Inflammatory macrophage (primary cell): ENCODE measurements at regions not wholly inside any gene's neighbourhood (a gene's known extent, or its start where the extent isn't known, plus 50 kb on each side); places are given as distances from the start of the nearest gene placed in this dataset.

Experiments
- DNase-seq, 2 donors: peaks; one replicate each; pipeline ENCODE4 v3.0.0-alpha.2; 2020 to 2022

DNA sequence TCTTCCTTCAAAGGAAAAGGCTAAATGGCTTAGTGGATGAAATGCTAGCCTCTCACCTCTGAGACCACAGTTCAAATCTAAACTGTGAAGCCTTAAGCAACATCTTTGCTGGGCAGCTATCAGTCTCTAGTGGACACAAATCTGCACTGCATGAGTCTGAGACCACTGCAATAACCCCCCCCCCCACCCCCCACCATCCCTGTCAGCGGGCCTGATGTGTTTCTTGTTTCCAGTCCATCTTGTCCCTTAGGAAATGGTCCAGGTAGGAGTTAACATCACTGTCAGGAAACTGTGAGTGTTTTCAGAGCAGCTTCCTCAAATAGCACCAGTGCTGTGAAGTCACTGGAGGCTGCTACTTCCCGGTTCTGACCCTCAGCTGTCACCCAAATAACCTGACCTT, 140.6 kb upstream of the TMCO5A start:
- no peak for DNase-seq

DNA sequence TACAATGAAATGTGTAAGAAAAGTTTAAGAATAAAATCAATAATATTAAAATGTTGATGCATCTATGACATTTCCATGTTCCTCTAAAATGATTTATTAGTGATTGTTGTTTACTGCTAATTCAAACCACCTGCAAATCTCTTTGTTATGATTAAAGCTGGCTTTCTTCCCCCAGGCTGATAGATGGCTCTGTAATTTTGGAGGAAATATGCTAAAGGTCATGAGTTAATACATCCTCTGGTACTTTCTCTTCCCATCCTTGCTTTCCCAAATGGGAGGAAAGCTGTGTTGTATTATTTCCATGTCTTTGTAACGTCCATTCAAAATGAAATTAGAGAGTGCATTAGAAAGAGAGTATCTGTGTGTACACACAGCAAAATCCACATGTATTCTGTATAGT, 139.5 kb upstream of the TMCO5A start:
- DNase-seq, result no peak

DNA sequence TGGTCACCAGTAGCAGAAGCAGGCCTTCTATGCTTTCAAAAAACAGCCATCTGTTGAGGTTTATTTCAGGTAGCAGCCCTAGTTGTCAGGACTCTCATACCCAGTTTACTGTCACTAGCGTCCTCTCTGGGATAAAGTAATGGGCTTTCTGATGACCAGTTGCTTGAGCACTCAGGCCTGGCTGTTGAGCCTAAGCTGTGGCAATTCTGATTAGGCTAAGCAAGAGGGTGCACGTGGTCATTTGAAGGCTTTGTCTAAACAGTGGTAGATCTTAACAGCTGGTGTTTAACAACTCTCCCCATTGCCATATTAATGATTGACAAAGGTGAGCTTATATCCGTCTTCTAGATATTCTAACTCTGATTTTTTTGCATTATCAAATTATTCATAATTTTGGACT, 132.9 kb upstream of the TMCO5A start:
- no peak for DNase-seq

DNA sequence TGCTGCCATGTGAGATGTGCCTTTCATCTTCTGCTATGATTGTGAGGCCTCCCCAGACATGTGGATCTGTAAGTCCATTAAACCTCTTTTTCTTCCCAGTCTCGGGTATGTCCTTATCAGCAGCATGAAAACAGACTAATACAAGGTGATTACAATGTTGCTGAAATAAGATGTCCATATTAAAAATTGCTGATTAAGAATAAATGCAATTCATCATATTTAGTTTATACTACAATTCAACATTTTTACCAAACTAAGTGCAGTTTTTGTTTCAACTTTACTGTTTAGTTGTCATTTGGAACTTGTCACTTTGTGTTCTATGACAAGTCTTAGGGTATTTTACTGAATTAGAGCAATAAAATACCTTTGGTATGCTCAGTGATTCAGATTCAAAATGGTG, 127.6 kb upstream of the TMCO5A start:
- DNase-seq, result no peak

DNA sequence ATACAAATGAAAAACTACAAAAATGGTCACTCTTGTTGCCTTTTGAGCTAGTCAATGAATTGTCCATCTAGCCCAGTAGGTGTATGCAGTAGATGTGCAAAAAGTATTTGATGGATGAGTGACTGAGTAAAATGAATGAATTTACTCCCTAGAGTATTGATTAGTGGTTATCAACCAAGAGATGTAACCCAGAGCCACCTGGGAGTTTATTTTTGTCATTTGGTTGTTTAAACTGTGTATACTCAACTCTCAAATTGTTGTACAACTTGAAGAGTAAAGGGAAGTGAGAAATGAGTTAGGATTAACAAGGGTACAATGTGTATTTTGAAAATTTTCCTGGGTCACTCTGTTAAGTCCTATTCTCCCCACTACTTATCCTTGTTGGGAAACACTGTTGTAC, 124.1 kb upstream of the TMCO5A start:
- DNase-seq, result no peak

DNA sequence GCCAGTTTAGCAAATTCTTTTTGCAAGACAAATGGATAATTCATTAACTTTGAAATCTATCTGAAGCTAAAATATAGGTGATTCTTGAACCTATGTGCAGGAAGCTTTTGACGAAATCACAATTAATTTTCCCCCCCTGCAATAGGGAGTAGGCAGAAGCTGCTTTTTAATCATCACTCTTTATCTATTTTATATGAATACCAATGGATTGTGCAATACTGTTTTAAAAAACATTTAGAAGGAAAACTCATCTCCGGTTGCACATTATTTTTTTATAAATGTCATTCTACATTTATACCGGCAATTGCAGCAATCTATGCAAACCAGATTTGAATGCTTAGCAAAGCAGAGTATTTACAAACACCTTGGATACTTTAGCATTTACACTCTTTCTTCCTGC, 121.1 kb upstream of the TMCO5A start:
- no peak for DNase-seq

DNA sequence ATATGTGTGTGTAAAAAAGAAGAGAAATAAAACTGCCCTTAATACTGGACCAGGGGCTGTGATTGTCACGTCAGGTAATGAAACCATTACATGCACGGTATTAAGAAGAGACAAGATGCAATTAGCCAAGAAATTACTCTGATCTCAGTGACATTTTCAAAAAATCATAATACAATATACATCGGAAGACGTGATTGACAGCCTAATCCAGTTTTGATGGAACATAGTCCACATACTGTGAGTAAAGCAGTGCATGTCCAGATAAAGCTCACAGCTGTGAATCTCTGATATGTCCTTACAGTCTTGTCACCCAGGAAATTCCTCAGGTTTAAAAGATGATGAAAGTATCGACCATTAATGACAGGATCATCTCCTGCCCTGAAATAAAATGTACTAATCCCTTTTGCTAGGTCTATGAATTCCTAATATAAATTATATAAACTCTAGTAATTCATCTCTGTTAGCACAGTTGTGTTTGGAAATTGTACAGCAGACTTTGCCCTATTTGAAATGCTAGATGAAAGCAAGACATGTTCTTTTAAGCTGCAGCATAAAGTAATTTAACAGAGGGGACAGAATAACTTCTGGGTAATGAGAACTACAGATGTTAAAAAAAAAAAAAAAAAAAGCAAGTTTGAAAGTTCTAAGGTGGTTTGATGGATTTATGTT, 119.5 kb upstream of the TMCO5A start:
- DNase-seq, result no peak

DNA sequence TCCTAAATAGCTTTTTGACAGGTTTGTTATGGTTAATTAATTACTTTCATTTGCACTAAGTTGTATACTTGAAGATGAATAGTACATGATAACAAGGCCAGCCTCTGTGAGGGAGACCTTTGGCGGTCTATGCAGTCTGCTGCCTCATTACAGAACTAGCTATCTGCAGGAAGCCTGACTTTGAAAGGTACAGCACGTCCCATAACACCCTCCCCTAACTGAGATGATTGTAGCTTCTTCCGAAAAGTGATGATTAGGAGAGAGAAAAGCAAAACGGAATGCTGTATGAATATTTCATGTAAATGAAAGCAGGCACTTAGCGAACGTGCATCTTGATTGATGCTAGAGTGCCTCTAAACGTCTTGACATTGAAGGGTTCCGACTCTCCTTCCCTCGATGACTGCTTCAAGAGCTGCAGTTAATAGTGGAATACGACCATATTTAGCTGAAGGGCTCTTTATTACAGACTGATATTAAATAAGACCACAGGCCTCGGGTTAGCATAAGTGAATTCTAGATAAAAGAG, 116.2 kb upstream of the TMCO5A start:
- no peak for DNase-seq

DNA sequence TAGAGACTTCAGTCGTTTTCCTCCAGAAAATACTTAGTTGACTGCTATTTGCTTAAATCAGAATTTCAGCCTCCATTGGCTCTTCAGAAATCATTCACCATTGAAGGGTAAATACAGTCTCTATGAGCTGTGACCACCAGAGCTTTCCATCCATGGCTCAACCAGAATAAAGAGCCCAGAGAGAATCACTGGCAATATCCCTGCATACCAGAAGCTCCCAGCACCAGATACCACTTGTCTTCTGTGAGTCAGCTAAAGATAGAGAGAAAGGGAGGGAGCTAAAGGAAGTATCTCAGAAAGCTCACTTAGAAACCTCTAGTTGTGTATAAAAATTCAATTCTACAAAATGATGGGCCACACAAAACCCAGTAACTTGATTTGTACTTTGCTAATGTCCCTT, 115.2 kb upstream of the TMCO5A start:
- no peak for DNase-seq

DNA sequence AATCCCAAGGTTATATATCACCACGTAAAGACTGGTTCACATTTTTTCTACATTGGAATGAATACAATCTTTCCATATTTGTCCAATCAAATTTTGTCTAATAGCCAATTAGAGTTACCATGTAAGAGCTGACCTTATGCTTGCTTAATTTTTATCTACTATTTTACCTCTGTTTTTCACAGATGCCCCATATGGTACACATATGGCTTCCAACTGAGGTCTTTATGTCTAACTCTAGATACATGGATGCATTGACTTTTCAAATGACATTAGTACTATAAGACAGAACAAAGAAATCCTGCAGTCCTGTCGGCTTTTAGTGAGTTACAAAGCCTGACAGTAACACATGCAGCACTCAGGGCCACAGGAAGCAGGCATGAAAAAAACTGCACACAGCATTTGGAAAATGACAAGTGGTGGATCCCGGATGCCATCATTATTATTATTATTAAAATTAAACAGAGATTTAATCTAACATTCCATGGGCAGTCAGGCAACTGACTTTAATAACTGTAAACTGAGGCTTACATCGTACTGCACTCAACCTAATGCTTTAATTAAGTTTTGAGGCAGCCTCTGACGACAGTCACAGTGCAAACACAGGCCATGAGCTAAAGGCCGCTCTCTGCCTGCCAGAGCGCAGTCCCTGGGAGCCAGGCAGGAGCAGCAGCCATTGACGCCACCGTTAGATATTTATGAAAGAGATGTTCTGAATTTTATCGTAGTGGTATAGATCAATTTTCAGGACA, 113.9 kb upstream of the TMCO5A start:
- DNase-seq, result no peak

DNA sequence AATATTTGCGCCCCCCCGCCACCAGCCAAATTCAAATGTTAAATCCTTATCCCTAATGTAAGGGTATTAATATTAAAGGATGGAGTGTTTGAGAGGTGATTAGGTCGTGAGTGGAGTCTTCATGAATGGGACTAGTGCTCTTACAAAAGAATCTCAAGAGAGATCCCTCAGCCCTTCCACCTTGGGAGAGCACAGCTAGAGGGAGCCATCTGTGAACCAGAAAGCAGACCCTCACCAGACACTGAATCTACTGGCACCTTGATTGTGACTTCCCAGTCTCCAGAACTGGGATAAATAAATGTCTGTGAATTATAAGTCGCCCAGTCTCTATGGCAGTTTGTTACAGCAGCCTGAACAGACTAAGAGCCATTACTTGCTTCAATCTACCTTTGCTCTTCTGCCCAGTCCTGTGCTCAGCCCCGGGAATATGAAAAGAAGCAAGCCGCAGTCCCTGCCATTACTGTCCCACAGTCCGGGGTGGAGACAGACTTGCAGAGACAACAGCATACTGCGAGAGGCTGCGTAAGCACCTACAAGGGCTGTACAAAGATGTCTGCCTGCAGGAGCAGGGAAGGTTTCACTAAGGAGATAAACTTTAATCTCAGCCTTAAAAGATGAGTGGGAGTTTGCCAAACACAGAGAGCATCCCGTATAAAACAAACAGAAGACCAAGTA, 110.7 kb upstream of the TMCO5A start:
- no peak for DNase-seq

DNA sequence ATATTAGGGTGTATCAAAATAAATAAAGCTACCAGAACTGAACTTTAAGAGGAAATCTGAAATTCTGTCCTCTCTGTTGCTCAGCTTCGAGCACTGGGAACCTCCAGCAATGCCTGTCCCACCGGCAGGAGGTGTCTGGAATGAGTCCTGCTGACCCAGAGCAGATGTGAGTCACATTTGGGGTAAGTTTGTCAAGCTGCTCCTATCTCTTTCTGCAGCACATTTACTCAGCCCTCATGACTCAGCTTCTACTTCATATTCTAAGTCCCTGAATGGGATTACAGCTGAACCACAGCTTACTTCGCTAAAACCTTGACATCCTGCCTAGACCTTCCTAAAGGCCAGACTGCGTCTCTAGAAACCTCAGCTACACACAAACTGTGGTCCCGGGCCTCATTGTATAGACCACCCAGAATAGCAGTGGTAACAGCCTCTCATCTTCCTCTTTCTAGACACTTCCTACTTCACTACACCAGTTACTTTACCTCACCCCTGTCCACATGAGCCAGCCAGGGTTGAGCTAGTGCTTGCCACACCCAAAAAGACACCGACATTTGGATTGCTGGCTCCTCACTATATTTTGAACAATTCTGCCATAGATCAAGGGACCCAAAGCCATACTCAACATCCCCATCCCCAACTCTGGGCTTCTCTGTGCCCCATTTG, 109.6 kb upstream of the TMCO5A start:
- peak; percentile 21 to 27 for DNase-seq

DNA sequence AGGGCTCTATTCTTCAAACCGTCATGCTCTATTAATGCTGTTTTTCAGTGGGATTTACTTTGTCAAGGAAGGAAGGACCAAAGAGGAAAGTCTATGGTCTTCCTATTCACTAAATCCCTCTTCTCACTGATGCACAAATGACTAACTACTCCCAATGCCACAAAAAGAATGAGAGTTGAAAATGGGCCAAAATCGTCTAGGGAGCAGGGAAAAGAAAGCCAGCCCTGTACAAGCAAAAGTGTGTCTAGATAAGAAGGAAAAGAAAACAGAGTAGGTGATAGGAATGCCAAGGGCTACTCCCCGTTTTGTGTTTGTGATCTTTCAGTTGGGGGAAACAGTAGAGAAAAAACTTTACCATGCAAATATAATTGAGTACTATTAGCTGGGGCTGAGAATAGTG, 97.2 kb upstream of the TMCO5A start:
- no peak for DNase-seq

DNA sequence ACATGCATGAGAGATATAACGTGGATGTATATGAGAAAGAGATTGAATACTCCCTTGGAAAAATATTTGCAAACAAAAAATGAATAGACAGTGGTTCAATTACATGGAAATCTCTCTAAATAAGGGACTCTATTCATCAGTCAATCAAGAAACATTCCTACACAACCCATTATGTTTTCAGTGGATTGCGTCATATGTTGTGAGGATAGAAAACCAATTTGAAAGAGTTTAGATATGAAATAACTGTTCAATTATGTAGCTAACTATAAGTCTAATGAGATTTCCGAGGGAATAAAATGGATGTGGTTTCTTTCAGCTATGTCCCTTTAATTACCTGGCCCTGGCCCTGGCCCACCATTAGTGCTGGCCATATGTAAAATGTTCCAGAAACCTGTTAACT, 86.7 kb upstream of the TMCO5A start:
- no peak for DNase-seq

DNA sequence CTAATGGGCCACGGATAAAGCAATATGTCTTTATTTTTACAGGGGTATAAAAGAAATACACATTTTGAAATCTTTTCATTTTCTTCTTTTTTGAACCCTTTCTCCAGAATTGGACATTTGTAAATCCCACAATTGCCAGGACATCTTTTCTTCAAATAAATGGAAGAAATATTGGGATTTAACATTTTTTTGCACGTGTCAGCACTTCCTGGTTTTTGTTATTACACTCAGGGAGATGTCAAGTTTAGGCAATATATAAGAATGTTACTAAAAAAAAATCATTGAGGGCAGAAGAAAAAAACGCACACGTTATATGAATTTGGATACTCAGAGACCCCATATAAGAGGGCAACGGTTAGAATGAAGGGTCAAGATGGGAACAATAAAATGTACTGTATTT, 78.3 kb upstream of the TMCO5A start:
- DNase-seq, result no peak

DNA sequence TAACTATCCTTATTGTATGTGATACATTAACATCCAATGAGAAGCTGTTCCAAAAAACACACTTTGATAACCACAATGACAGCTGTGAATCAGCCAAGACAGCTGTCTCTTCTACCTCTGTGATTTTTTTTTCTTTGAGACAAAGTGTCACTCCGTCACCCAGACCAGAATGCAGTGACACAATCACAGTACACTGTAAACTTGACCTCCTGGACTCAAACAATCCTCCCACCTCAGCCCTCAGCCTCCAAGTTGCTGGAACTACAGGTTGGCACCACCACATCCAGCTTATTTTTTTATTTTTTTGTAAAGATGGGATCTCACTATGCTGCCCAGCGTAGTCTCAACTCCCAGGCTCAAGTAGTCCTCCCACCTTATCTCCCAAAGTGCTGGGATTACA, 73.5 kb upstream of the TMCO5A start:
- DNase-seq, result no peak

DNA sequence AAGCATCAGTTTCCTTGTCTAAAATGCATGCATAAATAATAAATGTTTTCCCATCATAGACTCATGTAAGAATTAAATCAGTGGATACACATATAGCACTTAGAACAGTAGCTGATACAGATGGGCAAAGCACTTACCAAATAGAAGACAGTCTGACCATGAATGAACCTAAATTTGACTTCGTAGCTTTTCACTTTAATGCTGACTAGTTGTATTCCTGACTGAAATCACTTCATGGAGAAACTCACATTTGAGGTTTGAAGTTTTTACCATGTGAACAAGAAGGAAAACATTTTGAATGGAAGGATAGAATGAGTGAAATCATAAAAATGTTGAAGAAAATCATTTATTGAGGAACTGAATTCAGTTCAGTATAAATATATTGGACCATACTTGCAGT, 68.8 kb upstream of the TMCO5A start:
- no peak for DNase-seq

DNA sequence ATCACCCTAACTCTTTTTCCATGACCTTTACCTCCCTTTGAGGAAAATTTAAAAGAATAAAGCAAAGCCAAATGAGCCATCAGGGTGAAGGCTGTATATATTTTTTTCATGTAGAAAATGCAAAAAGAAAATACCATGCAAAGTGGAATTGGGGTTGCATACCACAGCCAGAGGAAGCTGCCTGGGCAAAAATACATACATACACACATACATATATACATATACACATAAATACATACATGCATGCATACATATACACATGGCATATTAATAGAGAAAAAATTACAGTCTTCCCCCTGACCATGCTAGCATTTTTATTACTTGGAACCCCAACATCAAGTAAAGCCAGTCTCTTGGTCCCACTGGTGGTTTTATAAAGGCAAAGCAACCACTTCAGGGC, 63.7 kb upstream of the TMCO5A start:
- no peak for DNase-seq

DNA sequence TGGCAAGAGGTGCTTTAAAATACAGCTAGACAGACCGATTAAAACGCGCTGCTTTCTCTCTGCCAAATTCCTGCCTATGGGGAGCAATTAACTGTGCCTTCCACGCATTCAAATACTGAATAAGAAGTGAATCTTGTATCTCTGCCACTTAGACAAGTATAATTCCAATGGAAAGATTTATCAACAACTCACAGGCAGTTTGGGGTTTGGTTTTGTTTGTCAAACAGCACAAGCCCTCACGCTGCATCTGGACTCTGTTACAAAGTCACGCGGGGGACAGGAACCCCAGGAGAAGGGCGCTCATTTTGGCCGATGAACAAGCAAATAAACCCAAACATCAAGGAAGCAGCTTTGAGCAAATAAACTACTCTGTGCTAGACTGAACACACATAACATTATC, 61.8 kb upstream of the TMCO5A start:
- DNase-seq, result no peak

DNA sequence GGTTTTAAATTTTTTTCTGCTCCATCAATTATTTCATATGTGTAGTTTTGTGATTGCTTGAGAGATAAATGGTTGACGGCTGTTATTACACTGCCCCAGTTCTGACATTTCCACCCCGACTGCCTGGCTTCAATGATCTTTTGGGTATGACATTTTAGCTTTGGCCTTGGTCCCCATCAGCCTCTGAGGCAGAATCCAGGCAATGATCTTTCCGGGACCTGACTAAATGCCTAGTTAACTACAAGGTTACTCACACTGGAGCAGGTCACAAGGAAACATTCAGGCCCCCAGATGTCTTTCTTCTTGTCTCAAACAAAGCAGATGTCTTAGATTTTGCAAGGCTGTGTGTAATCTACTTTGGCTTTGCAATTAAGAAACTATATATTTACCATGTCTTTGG, 61.1 kb upstream of the TMCO5A start:
- DNase-seq, result no peak

DNA sequence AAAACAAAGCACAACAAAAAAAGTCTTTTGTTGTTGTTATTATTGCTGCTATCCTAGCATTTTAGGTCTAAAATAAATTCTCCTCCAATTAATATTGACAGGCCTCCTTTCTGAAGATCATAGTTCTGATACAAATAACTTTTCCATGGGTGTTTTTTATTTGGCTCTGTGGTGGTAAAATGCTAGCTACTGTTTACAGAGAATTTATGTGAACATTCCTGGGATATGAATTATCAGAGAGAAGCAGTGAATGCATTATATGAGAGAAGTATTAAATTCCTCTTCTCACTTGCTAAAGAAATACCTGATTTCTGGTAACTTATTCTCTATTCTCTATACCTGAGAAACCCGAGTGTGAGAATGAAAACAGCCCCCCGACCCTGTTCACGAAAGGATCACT, 57.5 kb upstream of the TMCO5A start:
- DNase-seq, result no peak

DNA sequence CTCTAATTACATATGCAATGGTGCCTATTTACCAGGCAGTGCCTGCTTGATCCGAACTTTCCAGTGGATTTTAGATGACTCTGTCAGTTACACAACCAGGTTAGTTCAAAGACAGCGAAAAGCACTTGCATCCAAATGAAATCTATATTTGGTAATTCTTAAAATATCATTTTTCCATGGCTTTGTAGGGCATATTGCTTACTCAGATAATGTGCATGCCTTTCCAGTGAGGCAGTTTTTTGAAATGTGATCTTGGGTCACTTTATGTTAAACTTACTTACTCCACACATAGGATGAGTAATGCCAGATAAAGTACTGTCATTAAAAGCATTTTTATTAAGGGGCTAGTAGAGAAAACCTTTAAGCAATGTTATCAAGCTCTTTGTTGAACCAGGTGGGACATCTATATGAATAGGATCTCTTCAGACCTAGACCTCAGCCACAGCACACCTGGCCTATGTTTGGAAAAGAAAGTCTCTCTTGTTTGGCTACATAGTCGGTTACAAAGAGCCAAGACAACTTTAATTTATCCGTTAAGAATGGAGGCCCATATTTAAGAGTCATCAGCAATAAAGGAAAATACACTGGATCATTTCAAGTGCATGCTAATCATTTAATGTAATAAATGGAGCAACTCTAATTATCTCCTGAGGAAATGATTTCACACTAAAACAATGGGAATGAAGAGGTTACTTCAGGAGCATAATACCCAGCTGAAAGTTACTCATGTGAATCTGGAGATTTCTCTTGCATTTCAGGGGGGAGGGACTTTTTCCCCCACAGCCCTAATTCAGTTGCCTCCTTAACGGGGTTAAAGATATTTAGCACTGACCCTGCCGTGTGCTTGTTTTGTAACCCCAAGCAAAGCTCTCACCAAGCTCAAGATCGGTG, 56.3 kb upstream of the TMCO5A start:
- no peak for DNase-seq
